ENCODE measurements at regions not wholly inside any gene's neighbourhood (a gene's known extent, or its start where the extent isn't known, plus 50 kb on each side); places are given as distances from the start of the nearest gene placed in this dataset.

DNA sequence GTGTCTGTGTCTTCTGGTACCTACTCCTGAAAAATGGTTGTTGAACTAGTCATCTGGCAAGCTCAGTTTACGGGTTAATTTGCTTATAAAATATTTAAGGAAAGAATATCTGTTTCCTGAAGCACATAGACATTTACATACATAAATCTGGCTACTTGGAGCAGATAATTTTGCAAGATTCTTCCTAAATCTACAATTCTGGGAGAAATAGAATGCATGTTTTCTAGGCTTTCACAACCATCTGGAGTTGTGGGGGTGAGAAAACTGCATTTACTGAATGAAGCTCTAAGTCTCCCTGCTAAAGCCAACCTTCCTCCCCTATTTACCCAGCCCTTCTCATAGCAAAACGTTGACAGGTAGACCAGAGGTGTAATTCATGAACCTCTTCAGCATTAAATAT, 393.7 kb upstream of the ARGLU1 start:
- DNase-seq: no peak
- intact Hi-C loops (cut with DNase I): no loop called here

GRCh38 chr13:106961216-106961615, 393.3 kb upstream of the ARGLU1 start:
- intact Hi-C loops (cut with DNase I): no loop called here
- no peak for DNase-seq

DNA sequence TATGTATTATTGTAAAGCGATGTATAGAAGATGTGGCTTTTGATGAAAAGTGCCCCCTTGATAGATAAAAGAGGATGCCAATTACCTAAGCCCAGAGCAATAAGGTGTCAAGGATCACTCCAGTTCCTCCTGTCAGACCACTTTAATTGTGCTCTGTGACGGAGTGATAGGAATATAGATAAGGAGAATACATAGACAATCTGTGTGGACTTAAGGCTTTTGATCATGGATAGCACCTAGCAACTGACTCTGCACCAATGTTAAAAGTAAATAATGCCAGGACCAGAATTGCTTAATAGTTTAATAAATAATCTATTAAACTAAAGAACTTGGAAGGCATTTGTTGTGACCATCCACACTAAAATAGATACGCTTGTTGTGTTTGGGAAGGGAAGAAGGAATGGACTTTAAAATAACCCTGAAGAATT, 390.7 kb upstream of the ARGLU1 start:
- DNase-seq: no peak
- intact Hi-C loops (cut with DNase I): no loop called here

- DNase-seq: no peak
- intact Hi-C loops (cut with DNase I): no loop called here
Observed at GRCh38 chr13:106942563-106942962, 374.6 kb upstream of the ARGLU1 start.

DNA sequence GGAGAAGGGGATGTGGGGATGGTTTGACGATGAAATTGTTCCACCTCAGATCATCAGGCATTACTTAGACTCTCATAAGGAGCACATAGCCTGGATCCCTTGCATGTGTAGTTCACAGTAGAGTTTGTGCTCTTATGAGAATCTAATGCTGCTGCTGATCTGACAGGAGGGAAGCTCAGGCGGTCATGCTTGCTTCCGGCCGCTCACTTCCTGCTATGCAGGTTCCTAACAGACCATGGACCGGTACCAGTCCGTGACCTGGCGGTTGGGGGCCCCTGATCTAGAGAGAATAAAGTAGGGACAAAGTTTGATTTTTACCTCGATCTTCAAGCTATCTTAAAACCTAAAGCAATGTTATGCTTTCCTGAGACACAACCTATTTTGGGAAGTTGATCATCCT, 373.8 kb upstream of the ARGLU1 start:
- intact Hi-C loops (cut with DNase I): no loop called here
- DNase-seq: no peak

- intact Hi-C loops (cut with DNase I): no loop called here
- DNase-seq: no peak
Observed at GRCh38 chr13:106927421-106927820, 359.5 kb upstream of the ARGLU1 start.

GRCh38 chr13:106922384-106922783, 354.4 kb upstream of the ARGLU1 start:
- intact Hi-C loops (cut with DNase I): no loop called here
- no peak for DNase-seq

GRCh38 chr13:106919638-106920037, 351.7 kb upstream of the ARGLU1 start:
- peak in 1 of 42 donors; percentile 32 for DNase-seq
- intact Hi-C loops (cut with DNase I): loop anchor here (10.0 kb wide), 2 partner anchors 355 to 385 kb away; partner anchors contain the start of genes ARGLU1 and EFNB2

- intact Hi-C loops (cut with DNase I): loop anchor here (10.0 kb wide), 2 partner anchors 354 to 384 kb away; partner anchors contain the start of genes ARGLU1 and EFNB2
- no peak for DNase-seq
Observed at GRCh38 chr13:106919133-106919532, 351.2 kb upstream of the ARGLU1 start.

GRCh38 chr13:106918557-106918860, 350.6 kb upstream of the ARGLU1 start:
- intact Hi-C loops (cut with DNase I): loop anchor here (10.0 kb wide), 2 partner anchors 354 to 384 kb away; partner anchors contain the start of genes ARGLU1 and EFNB2
- DNase-seq: no peak

DNA sequence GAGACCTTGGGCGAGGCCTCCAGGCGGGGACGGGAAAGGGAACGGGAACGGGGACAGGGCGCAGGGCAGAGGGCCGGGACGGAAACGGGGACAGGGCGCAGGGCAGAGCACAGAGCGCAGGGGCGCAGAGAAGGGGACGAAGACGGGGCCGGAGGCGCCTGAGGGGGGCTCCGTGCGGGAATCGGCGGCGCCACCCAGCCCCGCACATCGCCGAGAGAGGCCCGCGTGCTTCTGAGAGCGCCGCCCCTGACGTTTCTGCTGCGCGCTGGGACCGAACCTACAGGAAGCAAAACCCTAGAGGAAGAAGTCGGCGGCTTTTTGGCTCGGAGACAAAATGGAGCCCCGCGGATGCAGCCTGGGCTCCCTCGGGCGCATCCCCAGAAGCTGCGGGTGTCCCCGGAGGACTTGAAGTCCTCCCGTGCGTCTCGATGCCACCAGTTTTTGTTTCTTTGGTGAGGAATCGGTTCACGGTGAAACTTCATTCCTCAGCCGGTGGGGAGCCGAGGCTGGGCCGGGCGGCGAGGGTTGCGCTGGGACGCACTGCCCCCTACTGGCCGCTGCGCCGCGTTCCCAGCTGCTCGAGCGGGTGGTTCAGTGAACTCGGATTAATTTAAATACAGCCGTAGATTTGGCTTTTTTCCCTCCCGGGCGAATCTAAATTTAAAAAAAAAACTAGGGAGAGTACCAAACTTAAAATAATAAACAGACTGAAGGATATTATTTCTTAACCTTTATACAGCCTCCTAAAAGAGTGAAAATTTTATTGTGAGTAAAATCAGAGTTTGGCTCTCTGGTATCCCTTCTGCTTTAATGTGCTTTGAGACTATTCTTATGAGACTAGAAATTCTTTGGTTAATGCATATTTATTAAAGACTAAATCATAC, 350.0 kb upstream of the ARGLU1 start:
- peak; percentile 56 to 93 (median 86) for DNase-seq
- intact Hi-C loops (cut with DNase I): loop anchor here (10.0 kb wide), 2 partner anchors 353 to 383 kb away; partner anchors contain the start of genes ARGLU1 and EFNB2

- intact Hi-C loops (cut with DNase I): loop anchor here (10.0 kb wide), 2 partner anchors 352 to 382 kb away; partner anchors contain the start of genes ARGLU1 and EFNB2
- peak in 16 of 42 donors; percentile 7 to 47 (median 20) for DNase-seq
Observed at GRCh38 chr13:106917024-106917571, 349.2 kb upstream of the ARGLU1 start.

- intact Hi-C loops (cut with DNase I): loop anchor here (10.0 kb wide), 2 partner anchors 352 to 382 kb away; partner anchors contain the start of genes ARGLU1 and EFNB2
- DNase-seq: peak in 11 of 42 donors; percentile 5 to 58 (median 26)
Observed at GRCh38 chr13:106916329-106916976, 348.5 kb upstream of the ARGLU1 start.

DNA sequence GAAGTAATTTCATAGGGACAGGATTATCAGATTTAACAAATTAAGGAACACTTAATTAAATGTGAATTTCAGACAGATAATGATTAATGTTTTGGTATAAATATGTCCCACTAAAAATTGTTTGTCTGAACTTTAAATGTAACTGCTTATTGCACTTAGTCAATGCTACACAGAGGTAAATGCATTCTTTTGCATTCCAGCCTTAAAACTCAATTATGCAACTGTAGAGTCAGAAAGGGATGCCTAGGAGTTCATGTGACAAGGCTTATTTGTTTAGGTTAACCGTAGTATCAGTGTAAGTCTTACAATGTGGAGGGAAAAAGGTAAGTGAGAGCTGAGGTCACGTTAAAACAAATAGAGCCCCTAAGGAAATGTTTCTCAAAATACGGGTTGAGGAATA, 347.2 kb upstream of the ARGLU1 start:
- intact Hi-C loops (cut with DNase I): loop anchor here (10.0 kb wide), 2 partner anchors 350 to 380 kb away; partner anchors contain the start of genes ARGLU1 and EFNB2
- DNase-seq: no peak

DNA sequence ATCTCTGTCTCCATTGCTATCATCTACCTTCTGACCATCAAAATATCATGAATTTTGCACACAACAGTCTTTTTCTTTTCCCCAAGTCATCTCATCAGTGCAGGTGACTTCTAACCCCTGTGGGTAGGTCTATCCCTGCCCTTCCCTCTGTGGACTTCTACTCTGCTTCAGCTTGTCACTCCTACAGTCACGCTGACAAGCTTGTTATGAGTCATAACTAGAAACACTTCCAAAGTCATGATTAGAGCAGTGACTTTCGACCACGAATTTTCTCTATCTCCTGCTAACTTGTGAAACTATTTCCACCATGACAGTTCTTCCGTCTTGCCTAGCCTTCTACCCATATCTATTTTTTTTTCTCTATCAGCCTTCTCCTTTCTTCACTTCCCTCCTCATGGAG, 343.7 kb upstream of the ARGLU1 start:
- intact Hi-C loops (cut with DNase I): loop anchor here (10.0 kb wide), 2 partner anchors 347 to 377 kb away; partner anchors contain the start of genes ARGLU1 and EFNB2

DNA sequence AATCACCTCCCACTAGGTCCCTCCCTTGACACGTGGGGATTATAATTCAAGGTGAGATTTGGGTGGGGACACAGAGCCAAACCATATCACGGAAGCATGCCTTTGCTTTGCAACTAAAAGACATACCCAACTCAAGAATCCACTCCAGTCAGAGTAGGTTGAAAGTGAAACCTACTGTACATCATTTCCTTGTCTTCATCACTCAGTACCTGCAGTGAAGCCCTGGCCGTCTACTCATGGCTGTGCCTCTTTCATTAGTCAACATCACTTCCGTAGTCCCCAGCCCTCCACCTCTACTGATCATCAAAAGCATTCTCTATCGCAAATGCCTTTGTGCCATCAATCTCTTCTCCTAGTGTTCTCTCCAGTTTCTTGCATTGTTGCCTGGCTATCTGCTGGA, 343.1 kb upstream of the ARGLU1 start:
- DNase-seq: no peak
- intact Hi-C loops (cut with DNase I): loop anchor here (10.0 kb wide), 2 partner anchors 346 to 376 kb away; partner anchors contain the start of genes ARGLU1 and EFNB2

More for the DNA sequence above, 343.7 kb upstream of the ARGLU1 start:
- DNase-seq: no peak

DNA sequence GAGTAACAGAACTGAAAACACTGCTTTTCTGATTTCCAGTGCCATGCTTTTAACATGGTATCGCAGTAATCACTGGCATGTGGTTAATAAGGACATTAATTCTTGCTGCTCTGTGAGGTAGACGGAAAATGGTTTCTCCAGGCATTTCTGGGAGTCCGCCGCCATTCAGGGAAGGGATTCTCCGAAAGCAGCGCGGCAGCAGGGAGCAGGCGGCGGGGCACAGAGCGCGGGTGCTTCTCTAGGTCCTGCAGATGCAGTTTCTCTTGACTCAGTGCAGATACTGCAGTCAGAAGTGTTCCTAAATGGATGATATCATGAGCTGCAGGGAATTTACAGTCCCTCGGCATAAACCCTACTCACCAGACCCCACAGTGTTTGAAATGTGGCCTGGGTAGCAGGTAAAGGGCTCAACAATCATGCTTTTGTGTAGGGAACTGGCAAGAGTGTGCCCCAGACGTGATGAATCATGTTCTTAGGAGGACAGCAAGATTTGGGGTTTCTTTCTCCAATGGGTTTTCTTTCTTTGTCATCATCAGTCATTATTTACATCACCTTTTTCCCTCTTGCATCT, 338.6 kb upstream of the ARGLU1 start:
- DNase-seq: no peak
- intact Hi-C loops (cut with DNase I): no loop called here

GRCh38 chr13:106905380-106906162, 337.6 kb upstream of the ARGLU1 start:
- no peak for DNase-seq
- intact Hi-C loops (cut with DNase I): no loop called here
